HCEC 1CT (cell line): ENCODE measurements at regions not wholly inside any gene's neighbourhood (a gene's known extent, or its start where the extent isn't known, plus 50 kb on each side); places are given as distances from the start of the nearest gene placed in this dataset.

Experiments
- DNase-seq: peaks from one replicate; pipeline ENCODE4 v3.0.0-alpha.2; 2017

- DNase-seq: no peak
Observed at GRCh38 chr22:20637750-20638506, 130.5 kb downstream of the MED15 start.

- no peak for DNase-seq
Observed at GRCh38 chr22:20638507-20638870, 131.1 kb downstream of the MED15 start.

GRCh38 chr22:20639343-20639742 lies 131.9 kb downstream of the MED15 start:
- no peak for DNase-seq

GRCh38 chr22:20639750-20640149 lies 132.3 kb downstream of the MED15 start:
- DNase-seq: no peak

- no peak for DNase-seq
Observed at GRCh38 chr22:20641198-20641892, 132.6 kb upstream of the SERPIND1 start.

GRCh38 chr22:20641919-20642579 lies 131.9 kb upstream of the SERPIND1 start:
- DNase-seq: no peak

- DNase-seq: no peak
Observed at GRCh38 chr22:20642668-20643179, 131.2 kb upstream of the SERPIND1 start.

GRCh38 chr22:20644071-20644642 lies 129.8 kb upstream of the SERPIND1 start:
- no peak for DNase-seq

GRCh38 chr22:20645954-20646353 lies 128.0 kb upstream of the SERPIND1 start:
- no peak for DNase-seq

GRCh38 chr22:20646415-20646814 lies 127.5 kb upstream of the SERPIND1 start:
- no peak for DNase-seq

GRCh38 chr22:20646906-20647305 lies 127.0 kb upstream of the SERPIND1 start:
- no peak for DNase-seq

GRCh38 chr22:20647586-20648305 lies 126.2 kb upstream of the SERPIND1 start:
- no peak for DNase-seq

- no peak for DNase-seq
Observed at GRCh38 chr22:20648306-20648903, 125.5 kb upstream of the SERPIND1 start.

GRCh38 chr22:20650294-20651207 lies 123.4 kb upstream of the SERPIND1 start:
- DNase-seq: no peak

GRCh38 chr22:20651286-20651685 lies 122.6 kb upstream of the SERPIND1 start:
- no peak for DNase-seq

- DNase-seq: no peak
Observed at GRCh38 chr22:20652130-20652529, 121.8 kb upstream of the SERPIND1 start.

- no peak for DNase-seq
Observed at GRCh38 chr22:20652582-20652981, 121.3 kb upstream of the SERPIND1 start.

- DNase-seq: no peak
Observed at GRCh38 chr22:20653012-20653794, 120.7 kb upstream of the SERPIND1 start.

- no peak for DNase-seq
Observed at GRCh38 chr22:20653795-20654342, 120.0 kb upstream of the SERPIND1 start.
